ENCODE measurements at regions not wholly inside any gene's neighbourhood (a gene's known extent, or its start where the extent isn't known, plus 50 kb on each side); places are given as distances from the start of the nearest gene placed in this dataset.
A peak's percentile ranks its signal among the peaks of the same experiment; 100 is the strongest.

DNA sequence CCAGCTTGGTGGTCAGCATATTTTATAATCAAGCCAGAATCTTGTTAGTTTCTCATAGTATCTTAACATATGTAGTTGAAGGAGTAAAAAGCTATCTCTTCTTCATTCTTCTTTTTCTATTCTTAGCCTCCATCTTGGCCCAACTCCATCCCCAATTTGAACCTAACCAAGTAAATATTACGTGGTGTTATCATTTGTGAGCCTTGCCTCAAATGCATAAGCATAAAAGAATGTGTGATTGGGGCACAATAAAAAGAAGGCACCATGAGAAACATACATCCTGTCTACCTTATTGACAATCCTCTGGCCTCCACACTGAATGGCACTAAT, 181.4 kb upstream of the BMP4 start:
- no peak for TF ChIP-seq CTCF (conservative IDR thresholded peaks at IDR 0.05 in 1 of 2, IDR thresholded peaks at IDR 0.05 in 1 of 2; ENCODE audit: low read depth in 1 of 2, low read length in 2 of 2)
- no peak for TF ChIP-seq EZH2 (IDR thresholded peaks at IDR 0.05; ENCODE audit: low read length, missing control alignments)
- no peaks in the 10 kb centered on the region for H3K36me3 ChIP-seq (ENCODE audit: control insufficient read depth, insufficient read depth, low read length)
- no peak overlapping the region for H3K9ac ChIP-seq (ENCODE audit: insufficient read depth, low read length)
- no peak overlapping the region for H3K4me3 ChIP-seq (replicated peaks in 1 of 4; ENCODE audit: control extremely low read depth in 1 of 4, insufficient read depth in 1 of 4, low read depth in 3 of 4, low read length in 4 of 4)
- no peak for DNase-seq (ENCODE audit: low read depth in 2 of 2)
- H2AFZ ChIP-seq (ENCODE audit: low read length), result no peak overlapping the region
- H4K20me1 ChIP-seq (ENCODE audit: control insufficient read depth, extremely low read depth, insufficient read depth, low read length), result no peaks in the 10 kb centered on the region
- no peaks in the 10 kb centered on the region for H3K4me1 ChIP-seq (ENCODE audit: control insufficient read depth, extremely low read depth, insufficient read depth, low read length)
- H3K9me3 ChIP-seq (ENCODE audit: control insufficient read depth, insufficient read depth, low read depth, low read length), result no peaks in the 10 kb centered on the region
- no peak overlapping the region for H3K27ac ChIP-seq (ENCODE audit: insufficient read depth, low read length)
- H3K79me2 ChIP-seq (ENCODE audit: control insufficient read depth, insufficient read depth, low read length), result no peaks in the 10 kb centered on the region
- no peaks in the 10 kb centered on the region for H3K27me3 ChIP-seq (ENCODE audit: control insufficient read depth, insufficient read depth, low read length)
- no peak overlapping the region for H3K4me2 ChIP-seq (ENCODE audit: extremely low read depth, insufficient read depth, low read length)

GRCh38 chr14:54138354-54139038, 181.9 kb upstream of the BMP4 start:
- Histone ChIP-seq H4K20me1 (ENCODE audit: control insufficient read depth, extremely low read depth, insufficient read depth, low read length) (no peaks in the 10 kb centered on the region), H3K36me3 (ENCODE audit: control insufficient read depth, insufficient read depth, low read length) (no peaks in the 10 kb centered on the region), H3K9ac (ENCODE audit: insufficient read depth, low read length) (no peak overlapping the region), H3K9me3 (ENCODE audit: control insufficient read depth, insufficient read depth, low read depth, low read length) (no peaks in the 10 kb centered on the region), H3K79me2 (ENCODE audit: control insufficient read depth, insufficient read depth, low read length) (no peaks in the 10 kb centered on the region), H3K4me2 (ENCODE audit: extremely low read depth, insufficient read depth, low read length) (no peak overlapping the region), H3K27me3 (ENCODE audit: control insufficient read depth, insufficient read depth, low read length) (no peaks in the 10 kb centered on the region), H3K27ac (ENCODE audit: insufficient read depth, low read length) (no peak overlapping the region), H3K4me1 (ENCODE audit: control insufficient read depth, extremely low read depth, insufficient read depth, low read length) (no peaks in the 10 kb centered on the region), H3K4me3 (replicated peaks in 1 of 4; ENCODE audit: control extremely low read depth in 1 of 4, insufficient read depth in 1 of 4, low read depth in 3 of 4, low read length in 4 of 4) (no peak overlapping the region), H2AFZ (ENCODE audit: low read length) (no peak overlapping the region)
- DNase-seq (ENCODE audit: low read depth in 2 of 2), result peak in 1 of 2 donors; percentile 24
- TF ChIP-seq CTCF (conservative IDR thresholded peaks at IDR 0.05 in 1 of 2, IDR thresholded peaks at IDR 0.05 in 1 of 2; ENCODE audit: low read depth in 1 of 2, low read length in 2 of 2) (no peak), EZH2 (IDR thresholded peaks at IDR 0.05; ENCODE audit: low read length, missing control alignments) (no peak)

GRCh38 chr14:54140551-54140950, 183.9 kb upstream of the BMP4 start:
- no peaks in the 10 kb centered on the region for H3K79me2 ChIP-seq (ENCODE audit: control insufficient read depth, insufficient read depth, low read length)
- H3K9me3 ChIP-seq (ENCODE audit: control insufficient read depth, insufficient read depth, low read depth, low read length), result no peaks in the 10 kb centered on the region
- H3K27ac ChIP-seq (ENCODE audit: insufficient read depth, low read length), result no peak overlapping the region
- no peaks in the 10 kb centered on the region for H3K36me3 ChIP-seq (ENCODE audit: control insufficient read depth, insufficient read depth, low read length)
- no peaks in the 10 kb centered on the region for H3K27me3 ChIP-seq (ENCODE audit: control insufficient read depth, insufficient read depth, low read length)
- no peak overlapping the region for H3K9ac ChIP-seq (ENCODE audit: insufficient read depth, low read length)
- TF ChIP-seq EZH2 (IDR thresholded peaks at IDR 0.05; ENCODE audit: low read length, missing control alignments), result no peak
- no peak for TF ChIP-seq CTCF (conservative IDR thresholded peaks at IDR 0.05 in 1 of 2, IDR thresholded peaks at IDR 0.05 in 1 of 2; ENCODE audit: low read depth in 1 of 2, low read length in 2 of 2)
- no peaks in the 10 kb centered on the region for H3K4me1 ChIP-seq (ENCODE audit: control insufficient read depth, extremely low read depth, insufficient read depth, low read length)
- no peak overlapping the region for H3K4me2 ChIP-seq (ENCODE audit: extremely low read depth, insufficient read depth, low read length)
- DNase-seq (ENCODE audit: low read depth in 2 of 2), result no peak
- H2AFZ ChIP-seq (ENCODE audit: low read length), result no peak overlapping the region
- H4K20me1 ChIP-seq (ENCODE audit: control insufficient read depth, extremely low read depth, insufficient read depth, low read length), result no peaks in the 10 kb centered on the region
- H3K4me3 ChIP-seq (replicated peaks in 1 of 4; ENCODE audit: control extremely low read depth in 1 of 4, insufficient read depth in 1 of 4, low read depth in 3 of 4, low read length in 4 of 4), result no peak overlapping the region
